ENCODE measurements at regions not wholly inside any gene's neighbourhood (a gene's known extent, or its start where the extent isn't known, plus 50 kb on each side); places are given as distances from the start of the nearest gene placed in this dataset.

DNA sequence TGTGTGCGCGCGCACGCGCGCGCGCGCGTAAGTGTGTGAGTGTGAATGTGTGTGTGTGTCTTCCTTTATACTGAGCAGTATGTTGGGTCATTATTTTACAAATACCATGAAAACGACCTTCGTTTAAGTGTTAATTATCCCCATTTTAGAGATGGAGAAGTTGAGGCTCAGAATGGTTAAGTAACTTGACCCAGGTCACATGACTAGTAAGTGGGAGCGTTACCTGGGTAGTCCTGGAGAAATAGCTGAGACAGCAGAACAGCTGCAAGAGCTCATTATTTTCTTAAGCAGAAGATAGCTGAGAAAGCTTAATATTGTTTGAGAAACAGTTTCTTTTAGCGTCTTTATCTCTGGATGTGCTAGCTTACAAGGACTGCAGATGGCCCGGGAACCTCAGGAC lies 78.8 kb downstream of the IRX3 start:
- Histone ChIP-seq H3K36me3 (ENCODE audit: control insufficient read depth, insufficient read depth, low read length) (no peaks in the 10 kb centered on the region), H3K4me1 (ENCODE audit: control insufficient read depth, insufficient read depth, low read length) (no peaks in the 10 kb centered on the region), H3K14ac (replicated peaks; ENCODE audit: low read depth, low read length) (no peak overlapping the region), H2BK15ac (ENCODE audit: low read depth, low read length) (no peak overlapping the region), H2BK5ac (ENCODE audit: low read depth, low read length, poor library complexity, severe bottlenecking) (no peak overlapping the region), H3K9ac (ENCODE audit: low read depth, low read length) (no peak overlapping the region), H3K4me3 (ENCODE audit: insufficient read depth, low read depth, low read length) (no peak overlapping the region), H3K27ac (ENCODE audit: insufficient read depth, low read length) (no peak overlapping the region), H2AK5ac (ENCODE audit: low read depth, low read length) (no peak overlapping the region), H3K27me3 (ENCODE audit: control insufficient read depth, insufficient read depth, low read length) (peaks cover 18% of the 10 kb centered on the region), H2BK120ac (ENCODE audit: low read depth, low read length) (no peak overlapping the region), H4K8ac (ENCODE audit: low read depth in 2 of 2, low read length in 2 of 2) (no peak overlapping the region), H4K20me1 (ENCODE audit: insufficient read depth, low read length) (no peaks in the 10 kb centered on the region), H2AFZ (replicated peaks; ENCODE audit: low read length, poor library complexity) (no peak overlapping the region), H3K4ac (ENCODE audit: low read depth, low read length) (no peak overlapping the region), H3K9me1 (ENCODE audit: insufficient read depth, low read length) (no peaks in the 10 kb centered on the region), H3K79me1 (ENCODE audit: low read depth in 1 of 2, low read length in 2 of 2) (no peaks in the 10 kb centered on the region), H2BK20ac (ENCODE audit: low read depth, low read length) (no peak overlapping the region), H3K23ac (ENCODE audit: low read depth, low read length) (no peak overlapping the region), H4K91ac (ENCODE audit: insufficient read depth, low read depth, low read length) (no peak overlapping the region), H3K4me2 (ENCODE audit: low read depth, low read length) (no peak overlapping the region), H3K18ac (ENCODE audit: low read depth, low read length) (no peak overlapping the region), H4K5ac (ENCODE audit: low read depth, low read length) (no peak overlapping the region), H3K9me3 (ENCODE audit: control insufficient read depth, insufficient read depth, low read length) (no peaks in the 10 kb centered on the region), H3K56ac (ENCODE audit: extremely low read depth, insufficient read depth, low read length) (no peak overlapping the region), H2AK9ac (replicated peaks; ENCODE audit: low read depth, low read length, poor library complexity) (no peak overlapping the region)
- DNase-seq (no peak), ATAC-seq (ENCODE audit: low read depth) (no peak)
- dilution Hi-C loops (cut with HindIII; ENCODE audit: low sequenced_read_pairs, unreplicated experiment), result no loop called here
- BruUV-seq (replicated peaks), result no TSS peak
- WGBS, 2 experiments (ENCODE audit: extremely low coverage in 2 of 2, insufficient read length in 1 of 2), result 0% methylated on average over 1 of the region's 15 CpGs; no CpG with 5 or more reads in 1 of the 2 experiments
- ChIA-PET POLR2A (ENCODE audit: unreplicated experiment) (no interaction called here), CTCF (no interaction called here)
- no peak for TF ChIP-seq NFE2L2 (IDR thresholded peaks at IDR 0.05; ENCODE audit: low read depth, low read length)
- peak; percentile 60 for TF ChIP-seq MAFK (IDR thresholded peaks at IDR 0.05; ENCODE audit: low read depth, low read length)
- intact Hi-C loops (cut with micrococcal nuclease), result no loop called here
- in situ Hi-C loops (cut with MboI; ENCODE audit: low sequenced_read_pairs), result no loop called here
